Fibroblast of villous mesenchyme (primary cell): ENCODE measurements at regions not wholly inside any gene's neighbourhood (a gene's known extent, or its start where the extent isn't known, plus 50 kb on each side); places are given as distances from the start of the nearest gene placed in this dataset.

Source experiments
- DNase-seq: peaks from one replicate; pipeline ENCODE4 v3.0.0-alpha.2; 2010; ENCODE audit warnings: low read depth
- H3K4me3 ChIP-seq: 2 replicates; pipeline ENCODE4 v1.5.1; 2011; ENCODE audit warnings: low read depth, mild to moderate bottlenecking, low read length
- CTCF ChIP-seq: IDR thresholded peaks from 2 replicates; pipeline ENCODE4 v1.5.1; 2012; ENCODE audit warnings: low read depth, mild to moderate bottlenecking, low read length; ENCODE audit not compliant: insufficient read depth

- no peak for DNase-seq
- H3K4me3 ChIP-seq = no peak overlapping the region
- no peak for TF ChIP-seq CTCF
Measured at GRCh38 chr5:164679461-164679860, 1174.0 kb downstream of the MAT2B start.

GRCh38 chr5:164680216-164680615 is 1174.8 kb downstream of the MAT2B start:
- no peak overlapping the region for H3K4me3 ChIP-seq
- no peak for TF ChIP-seq CTCF
- DNase-seq = no peak

GRCh38 chr5:164680812-164681520 is 1175.5 kb downstream of the MAT2B start:
- no peak for TF ChIP-seq CTCF
- H3K4me3 ChIP-seq = no peak overlapping the region

GRCh38 chr5:164687391-164687790 is 1182.0 kb downstream of the MAT2B start:
- DNase-seq = no peak
- H3K4me3 ChIP-seq = no peak overlapping the region
- no peak for TF ChIP-seq CTCF

More at GRCh38 chr5:164680812-164681520, 1175.5 kb downstream of the MAT2B start:
- DNase-seq = no peak

GRCh38 chr5:164688437-164688836 is 1183.0 kb downstream of the MAT2B start:
- DNase-seq = no peak
- no peak overlapping the region for H3K4me3 ChIP-seq
- no peak for TF ChIP-seq CTCF

GRCh38 chr5:164708831-164709230 is 1203.4 kb downstream of the MAT2B start:
- no peak for DNase-seq
- no peak overlapping the region for H3K4me3 ChIP-seq
- TF ChIP-seq CTCF = no peak

- DNase-seq = no peak
- H3K4me3 ChIP-seq = no peak overlapping the region
- TF ChIP-seq CTCF = no peak
Measured at GRCh38 chr5:164713682-164714081, 1208.3 kb downstream of the MAT2B start.
